ENCODE measurements at regions not wholly inside any gene's neighbourhood (a gene's known extent, or its start where the extent isn't known, plus 50 kb on each side); places are given as distances from the start of the nearest gene placed in this dataset.

DNA sequence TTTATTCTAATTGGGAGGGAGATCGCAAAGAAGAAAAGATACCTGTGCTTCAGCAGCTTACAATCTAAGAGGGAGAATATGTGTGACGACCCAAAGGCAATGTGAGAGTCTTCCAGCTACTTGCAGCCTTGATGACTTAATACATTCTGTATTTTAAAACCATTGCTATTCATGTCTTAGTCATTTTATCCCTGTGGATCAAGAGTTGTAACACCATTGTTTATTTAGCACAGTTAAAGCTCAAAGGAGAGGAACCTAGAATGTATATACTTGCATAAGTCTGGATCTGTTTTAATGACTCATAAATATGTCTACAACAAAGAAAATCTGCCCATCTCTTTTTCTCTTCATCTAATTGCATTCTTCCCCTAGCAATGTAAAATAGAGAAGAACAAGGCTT, 117.9 kb upstream of the DLX6 start:
- Histone ChIP-seq H3K4me2 (ENCODE audit: low read length) (no peak overlapping the region), H3K27me3 (ENCODE audit: insufficient read depth, low read length) (no peaks in the 10 kb centered on the region), H3K9ac (ENCODE audit: low read length) (no peak overlapping the region), H3K36me3 (ENCODE audit: control insufficient read depth in 1 of 2, insufficient read depth in 2 of 2, low read length in 2 of 2) (no peaks in the 10 kb centered on the region), H3K14ac (ENCODE audit: low read length) (no peak overlapping the region), H4K12ac (ENCODE audit: low read depth, low read length) (no peak overlapping the region), H3K79me1 (ENCODE audit: low read length) (no peaks in the 10 kb centered on the region), H4K8ac (ENCODE audit: low read depth, low read length) (no peak overlapping the region), H3K9me3 (ENCODE audit: insufficient read depth, low read depth, low read length) (no peaks in the 10 kb centered on the region), H3K4me1 (ENCODE audit: control insufficient read depth in 1 of 2, insufficient read depth in 2 of 2, low read length in 2 of 2) (no peaks in the 10 kb centered on the region), H3K18ac (ENCODE audit: low read length) (no peak overlapping the region), H3K4ac (ENCODE audit: low read depth, low read length) (no peak overlapping the region), H3K79me2 (ENCODE audit: control insufficient read depth, insufficient read depth, low read length, poor library complexity) (no peaks in the 10 kb centered on the region), H3K27ac (ENCODE audit: low read depth, low read length) (no peak overlapping the region), H2AK5ac (ENCODE audit: low read length) (no peak overlapping the region), H2BK5ac (ENCODE audit: low read depth, low read length, poor library complexity) (no peak overlapping the region), H2BK120ac (ENCODE audit: insufficient read depth, low read length, poor library complexity) (no peak overlapping the region), H3K23ac (ENCODE audit: low read length) (no peak overlapping the region), H3K4me3 (ENCODE audit: low read depth, low read length) (no peak overlapping the region), H2BK12ac (ENCODE audit: low read length) (no peak overlapping the region), H4K91ac (ENCODE audit: low read depth, low read length) (no peak overlapping the region), H2AFZ (ENCODE audit: insufficient read depth, low read length, poor library complexity) (no peak overlapping the region)
- WGBS (ENCODE audit: extremely low coverage, insufficient coverage, insufficient read length): no CpG with 5 or more reads among the region's 2 CpGs
- peak in 1 of 2 donors; percentile 3 for DNase-seq

DNA sequence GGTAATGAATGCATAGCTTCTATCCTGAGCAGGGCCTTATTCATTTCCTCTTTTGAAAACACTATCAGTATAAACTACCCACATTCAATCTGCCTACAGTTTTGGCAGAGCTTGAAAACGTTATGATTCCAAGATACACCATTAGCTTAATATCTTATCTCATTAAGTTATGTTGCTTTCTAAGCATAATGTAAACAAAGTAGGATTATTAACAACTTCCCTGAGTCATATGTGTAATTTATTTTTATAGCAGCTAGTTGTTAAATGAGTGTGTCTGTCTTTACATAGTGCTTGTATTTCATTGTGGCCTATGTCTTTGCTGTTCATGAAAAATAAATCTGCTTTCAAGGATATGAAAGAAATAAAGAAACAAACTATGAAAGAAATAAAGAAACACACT, 106.2 kb upstream of the DLX6 start:
- no peaks in the 10 kb centered on the region for H3K4me1 ChIP-seq (ENCODE audit: control insufficient read depth in 1 of 2, insufficient read depth in 2 of 2, low read length in 2 of 2)
- no peak overlapping the region for H3K4me3 ChIP-seq (ENCODE audit: low read depth, low read length)
- DNase-seq: no peak
- H3K4me2 ChIP-seq (ENCODE audit: low read length): no peak overlapping the region
- no peak overlapping the region for H3K18ac ChIP-seq (ENCODE audit: low read length)
- H2AFZ ChIP-seq (ENCODE audit: insufficient read depth, low read length, poor library complexity): no peak overlapping the region
- H3K79me1 ChIP-seq (ENCODE audit: low read length): no peaks in the 10 kb centered on the region
- H4K91ac ChIP-seq (ENCODE audit: low read depth, low read length): no peak overlapping the region
- no peaks in the 10 kb centered on the region for H3K79me2 ChIP-seq (ENCODE audit: control insufficient read depth, insufficient read depth, low read length, poor library complexity)
- no peak overlapping the region for H2BK5ac ChIP-seq (ENCODE audit: low read depth, low read length, poor library complexity)
- no peak overlapping the region for H2AK5ac ChIP-seq (ENCODE audit: low read length)
- H4K12ac ChIP-seq (ENCODE audit: low read depth, low read length): no peak overlapping the region
- H3K36me3 ChIP-seq (ENCODE audit: control insufficient read depth in 1 of 2, insufficient read depth in 2 of 2, low read length in 2 of 2): no peaks in the 10 kb centered on the region
- H3K9me3 ChIP-seq (ENCODE audit: insufficient read depth, low read depth, low read length): no peaks in the 10 kb centered on the region
- H3K9ac ChIP-seq (ENCODE audit: low read length): no peak overlapping the region
- H2BK12ac ChIP-seq (ENCODE audit: low read length): no peak overlapping the region
- no peak overlapping the region for H3K27ac ChIP-seq (ENCODE audit: low read depth, low read length)
- H3K4ac ChIP-seq (ENCODE audit: low read depth, low read length): no peak overlapping the region
- no CpG with 5 or more reads among the region's 1 CpG for WGBS (ENCODE audit: extremely low coverage, insufficient coverage, insufficient read length)
- H2BK120ac ChIP-seq (ENCODE audit: insufficient read depth, low read length, poor library complexity): no peak overlapping the region
- H4K8ac ChIP-seq (ENCODE audit: low read depth, low read length): no peak overlapping the region
- no peaks in the 10 kb centered on the region for H3K27me3 ChIP-seq (ENCODE audit: insufficient read depth, low read length)
- no peak overlapping the region for H3K14ac ChIP-seq (ENCODE audit: low read length)
- no peak overlapping the region for H3K23ac ChIP-seq (ENCODE audit: low read length)

GRCh38 chr7:96901822-96902445, 103.4 kb upstream of the DLX6 start:
- Histone ChIP-seq H3K9me3 (ENCODE audit: insufficient read depth, low read depth, low read length) (no peaks in the 10 kb centered on the region), H3K79me1 (ENCODE audit: low read length) (no peaks in the 10 kb centered on the region), H3K4me3 (ENCODE audit: low read depth, low read length) (no peak overlapping the region), H2BK5ac (ENCODE audit: low read depth, low read length, poor library complexity) (no peak overlapping the region), H2AK5ac (ENCODE audit: low read length) (no peak overlapping the region), H3K36me3 (ENCODE audit: control insufficient read depth in 1 of 2, insufficient read depth in 2 of 2, low read length in 2 of 2) (no peaks in the 10 kb centered on the region), H3K23ac (ENCODE audit: low read length) (no peak overlapping the region), H2BK120ac (ENCODE audit: insufficient read depth, low read length, poor library complexity) (no peak overlapping the region), H3K14ac (ENCODE audit: low read length) (no peak overlapping the region), H4K12ac (ENCODE audit: low read depth, low read length) (no peak overlapping the region), H3K27me3 (ENCODE audit: insufficient read depth, low read length) (no peaks in the 10 kb centered on the region), H4K91ac (ENCODE audit: low read depth, low read length) (no peak overlapping the region), H3K4ac (ENCODE audit: low read depth, low read length) (no peak overlapping the region), H3K4me1 (ENCODE audit: control insufficient read depth in 1 of 2, insufficient read depth in 2 of 2, low read length in 2 of 2) (no peaks in the 10 kb centered on the region), H2AFZ (ENCODE audit: insufficient read depth, low read length, poor library complexity) (no peak overlapping the region), H4K8ac (ENCODE audit: low read depth, low read length) (no peak overlapping the region), H2BK12ac (ENCODE audit: low read length) (no peak overlapping the region), H3K18ac (ENCODE audit: low read length) (no peak overlapping the region), H3K9ac (ENCODE audit: low read length) (no peak overlapping the region), H3K27ac (ENCODE audit: low read depth, low read length) (no peak overlapping the region), H3K4me2 (ENCODE audit: low read length) (no peak overlapping the region), H3K79me2 (ENCODE audit: control insufficient read depth, insufficient read depth, low read length, poor library complexity) (no peaks in the 10 kb centered on the region)
- no CpG with 5 or more reads among the region's 3 CpGs for WGBS (ENCODE audit: extremely low coverage, insufficient coverage, insufficient read length)
- no peak for DNase-seq

DNA sequence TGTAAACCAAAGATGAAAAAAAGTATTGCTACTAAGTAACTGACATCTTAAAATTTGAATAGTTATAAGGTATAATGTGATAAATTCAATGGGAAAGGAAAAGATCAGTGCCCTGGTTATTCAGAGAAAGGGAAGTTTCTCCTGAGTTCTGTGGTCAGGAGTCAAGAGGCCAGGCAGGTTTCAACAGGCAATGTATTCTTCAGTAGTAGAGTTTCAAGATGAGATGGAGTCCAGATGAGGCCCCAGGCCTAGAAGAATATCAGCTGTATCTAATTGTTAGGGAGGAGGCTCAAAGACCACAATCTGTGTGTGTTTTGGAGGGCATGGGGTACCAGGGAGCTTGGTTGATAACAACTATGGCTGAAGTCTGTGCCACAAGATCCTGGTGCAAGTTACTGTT, 101.4 kb upstream of the DLX6 start:
- H3K23ac ChIP-seq (ENCODE audit: low read length): no peak overlapping the region
- DNase-seq: no peak
- no peak overlapping the region for H3K9ac ChIP-seq (ENCODE audit: low read length)
- H2BK5ac ChIP-seq (ENCODE audit: low read depth, low read length, poor library complexity): no peak overlapping the region
- no peak overlapping the region for H3K14ac ChIP-seq (ENCODE audit: low read length)
- H4K8ac ChIP-seq (ENCODE audit: low read depth, low read length): no peak overlapping the region
- H3K79me1 ChIP-seq (ENCODE audit: low read length): no peaks in the 10 kb centered on the region
- no peak overlapping the region for H3K18ac ChIP-seq (ENCODE audit: low read length)
- H2AK5ac ChIP-seq (ENCODE audit: low read length): no peak overlapping the region
- H3K27ac ChIP-seq (ENCODE audit: low read depth, low read length): no peak overlapping the region
- H3K9me3 ChIP-seq (ENCODE audit: insufficient read depth, low read depth, low read length): no peaks in the 10 kb centered on the region
- no peak overlapping the region for H4K91ac ChIP-seq (ENCODE audit: low read depth, low read length)
- no peak overlapping the region for H2AFZ ChIP-seq (ENCODE audit: insufficient read depth, low read length, poor library complexity)
- H4K12ac ChIP-seq (ENCODE audit: low read depth, low read length): no peak overlapping the region
- H2BK120ac ChIP-seq (ENCODE audit: insufficient read depth, low read length, poor library complexity): no peak overlapping the region
- H3K79me2 ChIP-seq (ENCODE audit: control insufficient read depth, insufficient read depth, low read length, poor library complexity): no peaks in the 10 kb centered on the region
- no peak overlapping the region for H2BK12ac ChIP-seq (ENCODE audit: low read length)
- H3K36me3 ChIP-seq (ENCODE audit: control insufficient read depth in 1 of 2, insufficient read depth in 2 of 2, low read length in 2 of 2): no peaks in the 10 kb centered on the region
- no peaks in the 10 kb centered on the region for H3K27me3 ChIP-seq (ENCODE audit: insufficient read depth, low read length)
- no peak overlapping the region for H3K4me2 ChIP-seq (ENCODE audit: low read length)
- H3K4ac ChIP-seq (ENCODE audit: low read depth, low read length): no peak overlapping the region
- H3K4me1 ChIP-seq (ENCODE audit: control insufficient read depth in 1 of 2, insufficient read depth in 2 of 2, low read length in 2 of 2): no peaks in the 10 kb centered on the region
- no peak overlapping the region for H3K4me3 ChIP-seq (ENCODE audit: low read depth, low read length)

Measured in trophoblast cell (in vitro differentiated cells and primary cell).